NCI-H526 (cell line): ENCODE measurements at regions not wholly inside any gene's neighbourhood (a gene's known extent, or its start where the extent isn't known, plus 50 kb on each side); places are given as distances from the start of the nearest gene placed in this dataset.
"Not testable (repeated sequence)": the region's sequence is repeated elsewhere in the genome, so short reads cannot be mapped to it uniquely, and the experiment has no call there.

Experiments used
- DNase-seq, 2 experiments: peaks; one replicate each; lab custom pipeline; 2025; lab: John Stamatoyannopoulos, UW

GRCh38 chr17:13785981-13786598, 184.4 kb upstream of the HS3ST3A1 start:
- DNase-seq = no peak

- DNase-seq = no peak
Measured at GRCh38 chr17:13787636-13788035, 185.9 kb upstream of the HS3ST3A1 start.

GRCh38 chr17:13788385-13788784, 186.7 kb upstream of the HS3ST3A1 start:
- no peak for DNase-seq

- DNase-seq = no peak
Measured at GRCh38 chr17:13792314-13792713, 190.6 kb upstream of the HS3ST3A1 start.

GRCh38 chr17:13793951-13794350, 192.2 kb upstream of the HS3ST3A1 start:
- DNase-seq = no peak

- DNase-seq = no peak
Measured at GRCh38 chr17:13797863-13798262, 196.1 kb upstream of the HS3ST3A1 start.

GRCh38 chr17:13806092-13806491, 204.4 kb upstream of the HS3ST3A1 start:
- no peak for DNase-seq

GRCh38 chr17:13807103-13807502, 205.4 kb upstream of the HS3ST3A1 start:
- no peak for DNase-seq

GRCh38 chr17:13812350-13812749, 210.6 kb upstream of the HS3ST3A1 start:
- DNase-seq = no peak

- no peak for DNase-seq
Measured at GRCh38 chr17:13813347-13814240, 211.9 kb upstream of the HS3ST3A1 start.

GRCh38 chr17:13822700-13823099, 221.0 kb upstream of the HS3ST3A1 start:
- DNase-seq = peak in 1 of 2 experiments; percentile 36

GRCh38 chr17:13825526-13826040, 223.9 kb upstream of the HS3ST3A1 start:
- no peak for DNase-seq

- DNase-seq = no peak
Measured at GRCh38 chr17:13827118-13827517, 225.4 kb upstream of the HS3ST3A1 start.

GRCh38 chr17:13833921-13834320, 232.2 kb upstream of the HS3ST3A1 start:
- no peak for DNase-seq

GRCh38 chr17:13835151-13835550, 233.4 kb upstream of the HS3ST3A1 start:
- DNase-seq = no peak

- no peak for DNase-seq
Measured at GRCh38 chr17:13837417-13837816, 231.9 kb upstream of the COX10 start.

GRCh38 chr17:13840254-13840653, 229.1 kb upstream of the COX10 start:
- no peak for DNase-seq

GRCh38 chr17:13843862-13844635, 225.3 kb upstream of the COX10 start:
- DNase-seq = no peak

GRCh38 chr17:13851889-13852288, 217.4 kb upstream of the COX10 start:
- no peak for DNase-seq

GRCh38 chr17:13855730-13856129, 213.6 kb upstream of the COX10 start:
- not testable (repeated sequence) for DNase-seq

GRCh38 chr17:13862346-13862745, 207.0 kb upstream of the COX10 start:
- no peak for DNase-seq

GRCh38 chr17:13863436-13863835, 205.9 kb upstream of the COX10 start:
- DNase-seq = no peak
